GM23248 (cell line): ENCODE measurements at regions not wholly inside any gene's neighbourhood (a gene's known extent, or its start where the extent isn't known, plus 50 kb on each side); places are given as distances from the start of the nearest gene placed in this dataset.

ENCODE experiments used
- DNase-seq: peaks from one replicate; pipeline ENCODE4 v3.0.0-alpha.2; 2015
- H2AFZ ChIP-seq: fragments of 200-600 bp; sonication (generic); 2 replicates; pipeline ENCODE4 v1.6.1; 2016; ENCODE audit warnings: antibody characterized with exemption
- H3F3A ChIP-seq: fragments of 200-600 bp; sonication (generic); 2 replicates; pipeline ENCODE4 v1.6.1; 2016; ENCODE audit warnings: mild to moderate bottlenecking, antibody characterized with exemption, mixed run types; ENCODE audit not compliant: insufficient read depth
- H3K27ac ChIP-seq: fragments of 200-600 bp; sonication (generic); 2 replicates; pipeline ENCODE4 v1.5.1; 2016; ENCODE audit warnings: mild to moderate bottlenecking
- H3K27me3 ChIP-seq: fragments of 200-600 bp; sonication (generic); replicated peaks from 2 replicates; pipeline ENCODE4 v1.6.1; 2016; ENCODE audit warnings: mild to moderate bottlenecking; ENCODE audit not compliant: insufficient read depth
- H3K36me3 ChIP-seq: fragments of 200-600 bp; sonication (generic); 2 replicates; pipeline ENCODE4 v1.6.1; 2016; ENCODE audit warnings: low read depth, mild to moderate bottlenecking
- H3K4me1 ChIP-seq: fragments of 200-600 bp; sonication (generic); 2 replicates; pipeline ENCODE4 v1.6.1; 2016; ENCODE audit warnings: mild to moderate bottlenecking; ENCODE audit not compliant: insufficient read depth
- H3K4me2 ChIP-seq: fragments of 200-600 bp; sonication (generic); one replicate; pipeline ENCODE4 v1.6.1; 2016; ENCODE audit warnings: mild to moderate bottlenecking; ENCODE audit not compliant: unreplicated experiment
- H3K4me3 ChIP-seq: fragments of 200-600 bp; sonication (generic); 2 replicates; pipeline ENCODE4 v1.5.1; 2016; ENCODE audit warnings: mild to moderate bottlenecking
- H3K79me2 ChIP-seq: fragments of 200-600 bp; sonication (generic); 2 replicates; pipeline ENCODE4 v1.6.1; 2016; ENCODE audit warnings: mild to moderate bottlenecking; ENCODE audit not compliant: insufficient read depth
- H3K9ac ChIP-seq: fragments of 200-600 bp; sonication (generic); 2 replicates; pipeline ENCODE4 v1.6.1; 2016; ENCODE audit warnings: mild to moderate bottlenecking
- H3K9me2 ChIP-seq: fragments of 200-600 bp; sonication (generic); 2 replicates; pipeline ENCODE4 v1.6.1; 2016; ENCODE audit warnings: mixed run types, mild to moderate bottlenecking, moderate library complexity; ENCODE audit not compliant: insufficient read depth
- H3K9me3 ChIP-seq: fragments of 200-600 bp; sonication (generic); one replicate; pipeline ENCODE4 v1.6.1; 2017; ENCODE audit warnings: low read depth
- H4K20me1 ChIP-seq: fragments of 200-600 bp; sonication (generic); 2 replicates; pipeline ENCODE4 v1.6.0; 2016; ENCODE audit not compliant: insufficient read depth
- EZH2 ChIP-seq: fragments of 200-600 bp; sonication (generic); IDR thresholded peaks from 2 replicates; pipeline ENCODE4 v1.6.1; 2018; ENCODE audit warnings: antibody characterized with exemption, mild to moderate bottlenecking; ENCODE audit not compliant: insufficient read depth, poor library complexity, severe bottlenecking
- EZH2phosphoT487 ChIP-seq: fragments of 200-600 bp; sonication (generic); IDR thresholded peaks from 2 replicates; pipeline ENCODE4 v1.6.1; 2018; ENCODE audit warnings: antibody characterized with exemption, moderate library complexity, mild to moderate bottlenecking, low read depth; ENCODE audit not compliant: insufficient read depth
- WGBS, 2 experiments: methylation state at CpG; one replicate each; pipeline ENCODE4 v1.1.6; 2015 to 2017; ENCODE audit warnings: low lambda C conversion rate in 2 of 2, low coverage in 1 of 2; ENCODE audit errors: missing lambda C conversion rate in 2 of 2; 5-methylcytosine and 5-hydroxymethylcytosine counted together
- in situ Hi-C: fragments of 300-500 bp; cut with MboI; formaldehyde crosslinking; loops from 2 replicates; pipeline ENCODE4 v1.15.0; 2020

DNA sequence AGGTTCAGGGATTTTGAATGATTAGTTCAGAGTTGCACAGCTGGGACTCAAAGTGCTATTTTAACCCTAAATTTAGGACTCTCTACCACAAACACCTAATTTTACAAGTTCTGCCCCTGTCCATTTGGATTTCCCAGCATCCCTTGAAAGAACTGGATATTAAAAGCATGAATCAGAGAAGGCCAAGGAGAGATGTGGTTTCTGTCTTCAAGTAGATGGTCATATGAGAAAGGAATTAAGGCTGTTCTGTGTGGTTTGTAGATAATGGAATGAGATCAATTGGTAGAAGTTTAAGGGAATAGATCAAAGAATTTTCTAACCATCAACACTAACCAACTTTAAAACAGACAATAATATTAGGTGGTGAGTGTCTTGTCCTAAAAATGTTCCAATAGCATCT is 106.4 kb upstream of the TENM4 start:
- no peaks in the 10 kb centered on the region for H3K9me3 ChIP-seq
- H3K36me3 ChIP-seq, result no peaks in the 10 kb centered on the region
- no peaks in the 10 kb centered on the region for H3K27me3 ChIP-seq
- in situ Hi-C loops, result no loop called here
- no peaks in the 10 kb centered on the region for H3K4me1 ChIP-seq
- H4K20me1 ChIP-seq, result no peaks in the 10 kb centered on the region
- H3K79me2 ChIP-seq, result no peaks in the 10 kb centered on the region
- H3F3A ChIP-seq, result no peaks in the 10 kb centered on the region
- TF ChIP-seq EZH2phosphoT487 (no peak), EZH2 (no peak)
- H3K4me2 ChIP-seq, result no peak overlapping the region
- H3K9me2 ChIP-seq, result no peaks in the 10 kb centered on the region
- H3K4me3 ChIP-seq, result no peak overlapping the region
- H3K9ac ChIP-seq, result no peak overlapping the region
- DNase-seq, result no peak
- H2AFZ ChIP-seq, result no peak overlapping the region
- no peak overlapping the region for H3K27ac ChIP-seq

DNA sequence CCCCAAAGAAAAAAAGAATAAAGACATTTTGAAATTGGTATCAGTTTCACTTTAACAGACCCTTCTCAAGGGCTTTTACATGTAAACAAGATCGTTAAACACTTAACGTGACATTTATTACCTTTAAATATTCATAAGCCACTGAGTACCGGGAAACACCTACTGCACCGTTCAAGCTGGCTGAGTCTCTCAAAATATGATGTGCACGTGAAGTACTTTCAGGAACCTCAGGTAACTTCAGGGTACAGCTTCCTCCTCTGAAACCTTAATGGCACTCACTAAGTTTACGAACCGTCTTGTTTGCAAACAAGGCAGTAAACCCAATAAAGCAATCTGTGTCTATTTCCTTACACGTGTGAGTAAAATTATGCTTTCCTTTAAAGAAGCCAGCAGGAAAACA is 105.5 kb upstream of the TENM4 start:
- Histone ChIP-seq H3K9me2 (no peaks in the 10 kb centered on the region), H3K9me3 (no peaks in the 10 kb centered on the region), H3K4me2 (no peak overlapping the region), H3K4me3 (no peak overlapping the region), H4K20me1 (no peaks in the 10 kb centered on the region), H3K36me3 (no peaks in the 10 kb centered on the region), H3K27ac (no peak overlapping the region), H3K4me1 (no peaks in the 10 kb centered on the region), H3F3A (no peaks in the 10 kb centered on the region), H2AFZ (no peak overlapping the region), H3K27me3 (no peaks in the 10 kb centered on the region), H3K79me2 (no peaks in the 10 kb centered on the region), H3K9ac (no peak overlapping the region)
- 38 to 48% methylated on average over 8 of the region's 8 CpGs for WGBS, 2 experiments
- in situ Hi-C loops, result no loop called here
- DNase-seq, result no peak
- no peak for TF ChIP-seq EZH2
- TF ChIP-seq EZH2phosphoT487, result no peak

DNA sequence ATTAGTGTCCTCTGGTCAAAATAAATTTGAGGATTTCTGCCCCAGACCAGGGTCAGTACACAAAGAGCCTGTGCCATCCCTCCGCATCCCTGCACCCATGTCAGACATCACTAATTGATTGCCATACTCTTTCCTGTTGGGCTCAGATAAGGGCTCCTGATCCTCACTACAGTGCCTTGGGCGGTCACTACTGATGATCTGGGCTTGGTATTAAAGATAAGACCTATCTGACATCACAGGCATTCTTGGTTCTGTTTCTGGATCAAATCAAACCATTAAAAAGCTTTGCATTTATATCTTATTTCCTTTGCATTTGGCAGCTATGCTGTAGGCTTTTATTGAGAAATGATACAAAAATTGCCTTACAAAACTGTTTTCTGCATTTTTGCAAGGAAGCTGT is 103.5 kb upstream of the TENM4 start:
- 39% methylated on average over 2 of the region's 2 CpGs for WGBS, 2 experiments
- Histone ChIP-seq H3K27me3 (no peaks in the 10 kb centered on the region), H3K9ac (no peak overlapping the region), H3K9me3 (no peaks in the 10 kb centered on the region), H3K4me3 (no peak overlapping the region), H3K27ac (no peak overlapping the region), H3K4me2 (no peak overlapping the region), H4K20me1 (no peaks in the 10 kb centered on the region), H3F3A (no peaks in the 10 kb centered on the region), H2AFZ (no peak overlapping the region), H3K79me2 (no peaks in the 10 kb centered on the region), H3K36me3 (no peaks in the 10 kb centered on the region), H3K4me1 (no peaks in the 10 kb centered on the region), H3K9me2 (no peaks in the 10 kb centered on the region)
- TF ChIP-seq EZH2phosphoT487, result no peak
- no peak for TF ChIP-seq EZH2
- in situ Hi-C loops, result no loop called here
- no peak for DNase-seq

DNA sequence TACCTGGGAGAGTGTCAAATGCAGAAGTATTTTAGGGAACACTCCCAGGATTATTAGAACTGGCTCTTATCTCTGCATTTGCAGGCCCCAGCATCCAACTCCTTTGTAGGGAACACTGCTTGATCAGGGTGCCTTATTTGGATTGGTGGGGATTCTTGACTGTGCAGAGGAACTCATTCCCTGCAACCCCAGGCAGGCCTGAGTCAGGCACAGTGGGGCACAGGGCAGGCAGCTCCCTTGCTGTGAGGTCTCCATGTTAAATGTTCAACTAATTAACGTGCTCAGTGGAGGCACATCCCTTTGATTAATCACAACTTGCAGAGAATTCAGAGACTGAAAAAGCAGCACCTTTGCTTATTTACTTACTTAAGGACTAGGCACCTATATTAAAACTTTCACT is 102.3 kb upstream of the TENM4 start:
- Histone ChIP-seq H2AFZ (no peak overlapping the region), H3K36me3 (no peaks in the 10 kb centered on the region), H3K79me2 (no peaks in the 10 kb centered on the region), H3K9ac (no peak overlapping the region), H3K4me3 (no peak overlapping the region), H3K27ac (no peak overlapping the region), H3K9me3 (no peaks in the 10 kb centered on the region), H3F3A (no peaks in the 10 kb centered on the region), H3K4me1 (no peaks in the 10 kb centered on the region), H3K9me2 (no peaks in the 10 kb centered on the region), H3K27me3 (no peaks in the 10 kb centered on the region), H4K20me1 (no peaks in the 10 kb centered on the region), H3K4me2 (no peak overlapping the region)
- DNase-seq, result no peak
- in situ Hi-C loops, result no loop called here
- 0 to 7% methylated on average over 1 of the region's 1 CpG for WGBS, 2 experiments
- no peak for TF ChIP-seq EZH2phosphoT487
- no peak for TF ChIP-seq EZH2

DNA sequence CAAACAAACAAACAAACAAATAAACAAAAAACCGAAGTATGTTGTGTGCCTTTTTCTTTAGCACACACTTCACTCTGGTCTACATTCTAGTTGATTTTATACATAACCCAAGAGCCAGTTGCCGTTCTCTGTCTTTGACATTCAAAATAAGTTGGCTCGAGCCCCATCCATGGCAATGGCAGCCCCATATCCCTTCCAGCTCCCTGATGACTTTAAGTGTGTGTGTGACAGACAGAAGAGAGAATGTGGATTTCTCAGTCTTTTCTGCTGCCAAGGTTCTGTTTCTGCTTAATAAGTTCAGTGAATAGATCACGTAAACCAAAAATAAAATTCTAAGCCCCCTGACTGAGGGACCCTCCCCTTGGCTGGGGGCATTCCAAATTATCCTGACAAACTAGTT is 100.6 kb upstream of the TENM4 start:
- no peak overlapping the region for H3K4me2 ChIP-seq
- no peaks in the 10 kb centered on the region for H3K27me3 ChIP-seq
- H3K79me2 ChIP-seq, result no peaks in the 10 kb centered on the region
- H3K4me1 ChIP-seq, result no peaks in the 10 kb centered on the region
- H2AFZ ChIP-seq, result no peak overlapping the region
- 0% methylated on average over 4 of the region's 4 CpGs for WGBS, 2 experiments
- no peak overlapping the region for H3K9ac ChIP-seq
- in situ Hi-C loops, result no loop called here
- no peak for DNase-seq
- no peaks in the 10 kb centered on the region for H3F3A ChIP-seq
- TF ChIP-seq EZH2 (no peak), EZH2phosphoT487 (no peak)
- no peak overlapping the region for H3K27ac ChIP-seq
- no peaks in the 10 kb centered on the region for H3K9me3 ChIP-seq
- no peaks in the 10 kb centered on the region for H3K9me2 ChIP-seq
- no peak overlapping the region for H3K4me3 ChIP-seq
- no peaks in the 10 kb centered on the region for H4K20me1 ChIP-seq
- H3K36me3 ChIP-seq, result no peaks in the 10 kb centered on the region
